ENCODE measurements at regions not wholly inside any gene's neighbourhood (a gene's known extent, or its start where the extent isn't known, plus 50 kb on each side); places are given as distances from the start of the nearest gene placed in this dataset.

GRCh38 chr6:61558796-61559195, 727.2 kb downstream of the KHDRBS2 start:
- Histone ChIP-seq H3K27me3 (replicated peaks in 1 of 4; ENCODE audit: control insufficient read depth in 3 of 4, extremely low read depth in 1 of 4, insufficient read depth in 3 of 4, low read length in 3 of 4) (peaks cover 3 to 12% (median 10%) of the 10 kb centered on the region in 4 experiments), H2BK5ac (ENCODE audit: low read depth, low read length) (no peak overlapping the region), H3K23me2 (ENCODE audit: low read depth, low read length) (no peaks in the 10 kb centered on the region), H3K23ac (ENCODE audit: insufficient read length) (no peak overlapping the region), H4K91ac (replicated peaks; ENCODE audit: insufficient read length, low read length) (no peak overlapping the region), H2BK120ac (replicated peaks; ENCODE audit: low read depth, low read length) (no peak overlapping the region), H3K4ac (replicated peaks; ENCODE audit: insufficient read length, low read depth, low read length) (no peak overlapping the region), H3K4me2 (ENCODE audit: insufficient read depth in 1 of 2, low read depth in 2 of 2, low read length in 2 of 2) (no peak overlapping the region), H3K56ac (replicated peaks; ENCODE audit: insufficient read length, low read depth, low read length) (no peak overlapping the region), H3K9ac (replicated peaks in 1 of 4; ENCODE audit: extremely low read depth in 1 of 4, low read depth in 3 of 4, low read length in 3 of 4) (no peak overlapping the region), H3K9me3 (ENCODE audit: insufficient read depth in 2 of 2, low read depth in 1 of 2, low read length in 1 of 2) (peaks cover 0 to 5% of the 10 kb centered on the region in 2 experiments; a peak in 1 of 4 replicates), H2BK20ac (ENCODE audit: low read length) (no peak overlapping the region), H2AFZ (ENCODE audit: low read length) (no peak overlapping the region), H3K4me1 (replicated peaks in 1 of 4; ENCODE audit: control insufficient read depth in 3 of 4, insufficient read depth in 4 of 4, low read length in 3 of 4) (no peaks in the 10 kb centered on the region), H2BK15ac (ENCODE audit: low read length) (no peak overlapping the region), H4K20me1 (replicated peaks in 1 of 2; ENCODE audit: control insufficient read depth in 1 of 2, insufficient read depth in 2 of 2, low read length in 2 of 2) (no peaks in the 10 kb centered on the region), H3K18ac (ENCODE audit: extremely low read depth, low read length) (no peak overlapping the region), H3K36me3 (ENCODE audit: control insufficient read depth in 2 of 4, insufficient read depth in 4 of 4, low read length in 3 of 4) (no peaks in the 10 kb centered on the region), H3K27ac (ENCODE audit: low read depth, low read length) (no peak overlapping the region), H3K79me2 (ENCODE audit: control insufficient read depth in 1 of 2, insufficient read depth in 2 of 2, low read length in 2 of 2) (no peaks in the 10 kb centered on the region), H2BK12ac (ENCODE audit: low read depth, low read length) (no peak overlapping the region), H3K79me1 (ENCODE audit: low read depth, low read length) (no peaks in the 10 kb centered on the region), H4K5ac (ENCODE audit: insufficient read length, low read depth, low read length) (no peak overlapping the region), H3K4me3 (ENCODE audit: extremely low read depth in 1 of 4, insufficient read depth in 2 of 4, low read depth in 3 of 4, low read length in 4 of 4) (no peak overlapping the region), H2AK5ac (ENCODE audit: low read depth, low read length) (no peak overlapping the region), H4K8ac (ENCODE audit: extremely low read depth, insufficient read depth, low read length) (no peak overlapping the region), H3K14ac (ENCODE audit: insufficient read length) (no peak overlapping the region)
- WGBS, 2 experiments (ENCODE audit: extremely low coverage in 1 of 2, insufficient coverage in 1 of 2, insufficient read length in 1 of 2, insufficient replicate concordance in 2 of 2, low coverage in 1 of 2, low lambda C conversion rate in 2 of 2, missing lambda C conversion rate in 1 of 2) = 72% methylated on average over 1 of the region's 1 CpG; no CpG with 5 or more reads in 1 of the 2 experiments
- POLR2A ChIA-PET (ENCODE audit: partially characterized antibody) = no interaction called here
- DNase-seq (ENCODE audit: low read depth in 1 of 2, low spot score in 2 of 2) (no peak), FAIRE-seq (no peak)
- CTCF ChIA-PET (ENCODE audit: partially characterized antibody) = no interaction called here
- no peak for TF ChIP-seq KDM5A (IDR thresholded peaks at IDR 0.05; ENCODE audit: low read length)
- TF ChIP-seq KDM1A (IDR thresholded peaks at IDR 0.05; ENCODE audit: borderline replicate concordance, low read length) = no peak
- no peak for TF ChIP-seq ASH2L (IDR thresholded peaks at IDR 0.05; ENCODE audit: low read length)
- no peak for TF ChIP-seq POLR2A (IDR thresholded peaks at IDR 0.05; ENCODE audit: control extremely low read depth in 1 of 2, low read depth in 2 of 2, low read length in 2 of 2)
